GM06990 (cell line): ENCODE measurements at regions not wholly inside any gene's neighbourhood (a gene's known extent, or its start where the extent isn't known, plus 50 kb on each side); places are given as distances from the start of the nearest gene placed in this dataset.

ENCODE experiments used
- DNase-seq: peaks from one replicate; pipeline ENCODE4 v3.0.0-alpha.2; 2011; ENCODE audit not compliant: insufficient read length; ENCODE audit errors: extremely low read depth
- H3K27me3 ChIP-seq: replicated peaks from 2 replicates; pipeline ENCODE4 v1.6.0; 2011; ENCODE audit warnings: low read length; ENCODE audit not compliant: control insufficient read depth, insufficient read depth
- H3K36me3 ChIP-seq: 2 replicates; pipeline ENCODE4 v1.5.1; 2011; ENCODE audit warnings: low read length; ENCODE audit not compliant: control insufficient read depth, insufficient read depth
- H3K4me3 ChIP-seq: replicated peaks from 2 replicates; pipeline ENCODE4 v1.5.1; 2011; ENCODE audit warnings: low read depth, mild to moderate bottlenecking, control low read depth, low read length
- TF ChIP-seq, protein P1 (sequence below): IDR thresholded peaks from 2 replicates; pipeline ENCODE4 v1.5.1; 2011; ENCODE audit warnings: low read length, control low read depth, mild to moderate bottlenecking, inconsistent platforms; ENCODE audit not compliant: insufficient read depth, poor library complexity, severe bottlenecking

DNA sequence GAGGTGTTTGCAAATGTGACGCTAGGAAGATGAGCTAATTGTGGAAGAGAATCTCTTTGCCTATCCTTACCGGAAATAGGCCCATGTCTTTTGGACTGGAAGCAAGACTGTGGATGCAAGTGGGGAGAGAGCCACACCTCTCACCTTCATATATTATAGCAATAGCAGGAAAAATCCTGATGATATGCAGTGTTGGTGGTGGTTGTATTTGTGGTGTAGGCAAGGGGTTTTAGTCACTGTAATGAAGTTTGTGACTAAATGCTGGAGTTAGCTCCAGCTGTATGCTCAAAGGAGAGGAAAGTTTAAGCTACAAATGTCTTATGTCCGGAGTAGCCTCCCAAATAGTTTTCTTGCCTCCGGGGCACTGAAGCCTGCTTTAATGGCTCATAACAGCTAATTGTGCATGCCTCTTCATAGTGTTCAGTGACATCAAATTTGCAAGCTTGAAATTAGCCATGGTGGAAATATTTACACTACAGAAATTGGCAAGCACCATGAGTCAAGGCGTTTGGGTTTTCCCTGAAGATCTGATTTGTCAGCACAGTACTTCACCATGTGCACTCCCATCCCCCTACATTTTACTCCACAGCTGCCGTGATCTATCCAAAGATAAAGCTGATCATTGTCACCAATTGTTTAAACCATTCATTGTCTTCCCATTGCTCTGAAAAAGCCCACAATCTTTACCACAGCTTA, 102.6 kb upstream of the ZNF644 start:
- TF ChIP-seq, protein P1, sequence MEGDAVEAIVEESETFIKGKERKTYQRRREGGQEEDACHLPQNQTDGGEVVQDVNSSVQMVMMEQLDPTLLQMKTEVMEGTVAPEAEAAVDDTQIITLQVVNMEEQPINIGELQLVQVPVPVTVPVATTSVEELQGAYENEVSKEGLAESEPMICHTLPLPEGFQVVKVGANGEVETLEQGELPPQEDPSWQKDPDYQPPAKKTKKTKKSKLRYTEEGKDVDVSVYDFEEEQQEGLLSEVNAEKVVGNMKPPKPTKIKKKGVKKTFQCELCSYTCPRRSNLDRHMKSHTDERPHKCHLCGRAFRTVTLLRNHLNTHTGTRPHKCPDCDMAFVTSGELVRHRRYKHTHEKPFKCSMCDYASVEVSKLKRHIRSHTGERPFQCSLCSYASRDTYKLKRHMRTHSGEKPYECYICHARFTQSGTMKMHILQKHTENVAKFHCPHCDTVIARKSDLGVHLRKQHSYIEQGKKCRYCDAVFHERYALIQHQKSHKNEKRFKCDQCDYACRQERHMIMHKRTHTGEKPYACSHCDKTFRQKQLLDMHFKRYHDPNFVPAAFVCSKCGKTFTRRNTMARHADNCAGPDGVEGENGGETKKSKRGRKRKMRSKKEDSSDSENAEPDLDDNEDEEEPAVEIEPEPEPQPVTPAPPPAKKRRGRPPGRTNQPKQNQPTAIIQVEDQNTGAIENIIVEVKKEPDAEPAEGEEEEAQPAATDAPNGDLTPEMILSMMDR, result no peak
- no peaks in the 10 kb centered on the region for H3K36me3 ChIP-seq
- H3K4me3 ChIP-seq, result no peak overlapping the region
- DNase-seq, result peak; percentile 3
- H3K27me3 ChIP-seq, result no peaks in the 10 kb centered on the region

DNA sequence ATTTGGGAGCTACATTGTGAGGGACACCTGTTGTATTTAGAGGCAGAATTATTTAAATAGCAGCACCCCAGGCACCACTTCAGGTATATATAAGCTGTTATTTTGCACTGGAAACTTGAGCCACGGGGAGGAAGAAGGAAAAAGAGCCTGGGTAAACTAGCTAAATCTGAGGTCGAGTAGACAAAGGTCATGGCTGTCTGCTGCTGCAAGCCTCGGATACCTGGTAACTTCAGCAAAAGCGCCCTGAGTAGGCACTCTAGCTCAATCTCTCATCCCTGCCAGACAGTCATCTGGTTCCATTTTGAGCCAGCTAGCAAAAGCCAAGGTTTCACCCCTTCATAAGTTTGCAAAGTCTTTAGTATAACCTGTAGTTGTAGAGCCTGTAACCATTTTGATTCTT, 101.9 kb upstream of the ZNF644 start:
- no peak overlapping the region for H3K4me3 ChIP-seq
- no peaks in the 10 kb centered on the region for H3K36me3 ChIP-seq
- DNase-seq, result no peak
- TF ChIP-seq, protein P1, result no peak
- H3K27me3 ChIP-seq, result no peaks in the 10 kb centered on the region

DNA sequence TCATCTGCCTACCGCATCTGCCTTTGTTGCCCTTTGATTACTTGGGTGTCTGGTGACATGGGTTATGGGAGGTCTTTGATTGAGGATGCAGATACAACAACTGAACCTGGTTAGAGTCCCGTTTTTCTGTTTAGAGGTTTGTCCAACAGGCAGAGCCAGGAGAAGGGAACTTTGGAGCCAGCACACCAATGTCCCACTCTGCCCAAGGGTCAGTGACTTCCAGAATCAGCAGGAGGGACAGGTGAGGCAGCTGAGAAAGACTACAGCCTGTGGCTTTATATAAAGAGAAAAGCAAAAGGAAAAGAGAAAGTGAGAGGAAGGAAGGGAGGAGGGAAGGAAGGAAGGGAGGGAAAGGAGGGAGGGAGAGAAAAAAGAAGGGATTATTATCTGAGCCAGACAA, 101.5 kb upstream of the ZNF644 start:
- no peaks in the 10 kb centered on the region for H3K36me3 ChIP-seq
- H3K4me3 ChIP-seq, result no peak overlapping the region
- no peaks in the 10 kb centered on the region for H3K27me3 ChIP-seq
- TF ChIP-seq, protein P1, result no peak
- no peak for DNase-seq

DNA sequence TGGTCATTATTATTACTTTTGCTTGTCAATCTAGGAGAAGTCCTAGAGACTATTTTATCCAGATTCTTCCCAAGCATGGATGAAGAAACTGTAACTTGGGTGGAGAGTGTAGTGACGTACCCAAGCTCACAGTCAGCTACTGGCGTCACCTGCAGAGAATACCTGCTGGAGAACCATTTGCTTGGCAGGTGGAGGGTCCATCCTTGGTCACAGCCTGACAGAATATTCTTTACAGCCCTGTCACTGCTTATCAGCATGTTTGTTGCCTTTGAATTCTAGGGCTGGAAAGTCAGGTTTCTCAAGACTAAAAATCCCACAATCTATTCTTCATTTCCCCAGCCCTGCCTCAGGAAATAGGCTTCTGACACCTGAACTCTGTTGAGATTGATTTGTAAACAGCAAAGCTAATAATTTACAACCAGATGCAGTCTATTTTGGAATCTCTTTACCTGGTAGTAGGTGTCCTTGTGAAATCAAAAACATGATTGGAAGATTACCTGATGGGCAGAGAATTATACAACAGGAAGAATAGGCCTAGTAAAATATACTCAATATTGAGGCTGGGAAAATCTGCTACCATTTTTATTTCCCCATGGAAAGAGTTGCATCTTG, 100.4 kb upstream of the ZNF644 start:
- H3K4me3 ChIP-seq, result no peak overlapping the region
- H3K27me3 ChIP-seq, result no peaks in the 10 kb centered on the region
- TF ChIP-seq, protein P1, result no peak
- DNase-seq, result no peak
- H3K36me3 ChIP-seq, result no peaks in the 10 kb centered on the region

DNA sequence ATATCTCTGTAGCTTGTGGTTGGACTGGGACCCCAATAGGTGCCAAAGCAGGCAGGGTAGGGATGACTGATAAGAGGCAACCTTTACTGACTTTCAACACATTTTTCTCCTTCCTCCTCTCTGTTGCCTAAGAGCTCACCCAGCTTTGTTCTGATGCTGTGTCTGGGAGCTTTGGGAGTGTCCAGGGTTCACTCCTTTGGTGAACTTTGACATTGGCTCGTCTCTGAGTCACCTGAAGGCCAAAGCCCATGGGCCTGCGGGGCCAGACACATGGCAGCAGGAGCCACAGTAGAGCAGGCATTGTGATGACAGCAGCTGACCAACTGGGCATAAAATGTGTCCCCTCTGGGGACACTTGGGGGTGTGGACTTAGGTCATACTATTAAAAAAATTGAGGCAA, 99.5 kb upstream of the ZNF644 start:
- no peaks in the 10 kb centered on the region for H3K27me3 ChIP-seq
- no peak overlapping the region for H3K4me3 ChIP-seq
- no peak for DNase-seq
- TF ChIP-seq, protein P1, result no peak
- no peaks in the 10 kb centered on the region for H3K36me3 ChIP-seq

DNA sequence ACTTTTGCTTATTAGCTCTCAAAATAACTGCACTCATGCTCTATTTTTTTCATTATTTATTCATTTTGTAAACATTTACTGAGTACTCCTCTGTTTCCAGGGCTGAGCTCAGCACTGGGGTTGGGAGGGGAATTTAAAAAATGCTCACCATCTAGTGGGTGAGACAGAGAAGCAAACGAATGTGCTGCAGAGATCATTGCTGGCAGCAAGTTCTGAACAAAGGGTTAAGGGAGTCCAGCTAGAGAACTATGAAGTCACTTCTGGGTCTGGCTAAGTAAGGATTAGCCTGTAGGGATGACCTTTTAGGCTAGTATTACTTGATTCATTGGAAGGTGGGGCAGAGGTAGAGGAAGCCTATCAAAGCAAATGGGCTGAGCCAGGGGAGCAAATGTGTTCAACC, 99.1 kb upstream of the ZNF644 start:
- Histone ChIP-seq H3K36me3 (no peaks in the 10 kb centered on the region), H3K4me3 (no peak overlapping the region), H3K27me3 (no peaks in the 10 kb centered on the region)
- TF ChIP-seq, protein P1, result no peak
- DNase-seq, result no peak
